ENCODE measurements at regions not wholly inside any gene's neighbourhood (a gene's known extent, or its start where the extent isn't known, plus 50 kb on each side); places are given as distances from the start of the nearest gene placed in this dataset.

DNA sequence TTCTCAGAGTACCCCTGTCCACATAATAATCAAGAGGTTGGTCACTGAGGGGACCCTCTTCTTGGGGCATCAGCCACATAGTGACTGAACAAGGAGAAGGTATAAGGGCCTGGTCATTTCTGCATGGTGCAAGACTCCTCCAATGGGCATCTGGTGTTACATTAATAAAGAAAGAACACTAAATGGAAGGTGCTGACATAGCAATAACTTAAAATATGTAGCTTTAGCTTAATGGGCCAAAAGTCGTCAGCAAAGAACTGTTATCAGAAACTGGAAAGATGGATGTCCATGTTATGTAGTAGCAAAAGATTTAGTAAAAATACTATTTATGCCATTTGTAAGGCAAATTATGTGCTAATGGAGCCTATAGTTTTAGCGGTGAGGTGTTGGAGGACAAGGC, 916.5 kb upstream of the SOX11 start:
- H3K79me2 ChIP-seq (ENCODE audit: insufficient read depth, low read length) = no peaks in the 10 kb centered on the region
- H3K9me3 ChIP-seq (ENCODE audit: insufficient read depth, low read length, severe bottlenecking) = no peaks in the 10 kb centered on the region
- no peak overlapping the region for H3K4me2 ChIP-seq (ENCODE audit: insufficient read depth, low read length)
- ATAC-seq (ENCODE audit: insufficient read depth, low read depth) (no peak), DNase-seq (no peak)
- no peaks in the 10 kb centered on the region for H4K20me1 ChIP-seq (ENCODE audit: insufficient read depth, low read length)
- H3K27ac ChIP-seq (ENCODE audit: low read length) = no peak overlapping the region
- H3K36me3 ChIP-seq (ENCODE audit: insufficient read depth, low read length) = no peaks in the 10 kb centered on the region
- no peak for TF ChIP-seq EZH2 (IDR thresholded peaks at IDR 0.05; ENCODE audit: borderline replicate concordance, low read depth, low read length, severe bottlenecking)
- TF ChIP-seq CTCF (IDR thresholded peaks at IDR 0.05; ENCODE audit: borderline replicate concordance, extremely low read depth, low read length, poor library complexity, severe bottlenecking) = no peak
- no peak overlapping the region for H3K9ac ChIP-seq (ENCODE audit: low read depth, low read length)
- no peak overlapping the region for H3K4me3 ChIP-seq (ENCODE audit: low read depth in 1 of 2, low read length in 2 of 2)
- no peaks in the 10 kb centered on the region for H3K27me3 ChIP-seq (ENCODE audit: insufficient read depth, low read length, poor library complexity)
- no peak overlapping the region for H2AFZ ChIP-seq (ENCODE audit: low read depth, low read length)
- no peaks in the 10 kb centered on the region for H3K4me1 ChIP-seq (ENCODE audit: insufficient read depth, low read length)

DNA sequence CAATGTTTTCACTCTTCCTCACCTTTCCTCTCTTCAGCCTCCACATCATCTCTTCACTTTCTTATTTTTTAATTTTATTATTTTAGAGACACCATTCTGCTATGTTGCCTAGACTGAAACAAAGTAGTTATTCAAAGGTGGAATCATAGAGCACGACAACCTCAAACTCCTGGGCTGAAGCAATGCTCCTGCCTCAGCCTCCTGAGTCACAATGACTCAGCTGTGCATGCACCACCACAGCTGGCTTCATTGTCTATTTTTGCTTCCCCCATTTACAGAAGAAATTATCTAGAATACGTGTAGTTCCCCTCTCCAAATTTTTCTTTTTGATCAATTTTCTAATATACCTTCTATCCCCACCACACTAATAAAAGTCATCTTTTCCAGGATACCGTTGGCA, 911.5 kb upstream of the SOX11 start:
- no peak overlapping the region for H3K27ac ChIP-seq (ENCODE audit: low read length)
- H3K9ac ChIP-seq (ENCODE audit: low read depth, low read length) = no peak overlapping the region
- H2AFZ ChIP-seq (ENCODE audit: low read depth, low read length) = no peak overlapping the region
- no peak overlapping the region for H3K4me3 ChIP-seq (ENCODE audit: low read depth in 1 of 2, low read length in 2 of 2)
- no peaks in the 10 kb centered on the region for H3K4me1 ChIP-seq (ENCODE audit: insufficient read depth, low read length)
- no peak overlapping the region for H3K4me2 ChIP-seq (ENCODE audit: insufficient read depth, low read length)
- no peaks in the 10 kb centered on the region for H3K79me2 ChIP-seq (ENCODE audit: insufficient read depth, low read length)
- TF ChIP-seq EZH2 (IDR thresholded peaks at IDR 0.05; ENCODE audit: borderline replicate concordance, low read depth, low read length, severe bottlenecking) (no peak), CTCF (IDR thresholded peaks at IDR 0.05; ENCODE audit: borderline replicate concordance, extremely low read depth, low read length, poor library complexity, severe bottlenecking) (no peak)
- H4K20me1 ChIP-seq (ENCODE audit: insufficient read depth, low read length) = no peaks in the 10 kb centered on the region
- DNase-seq (no peak), ATAC-seq (ENCODE audit: insufficient read depth, low read depth) (no peak)
- H3K27me3 ChIP-seq (ENCODE audit: insufficient read depth, low read length, poor library complexity) = no peaks in the 10 kb centered on the region
- H3K9me3 ChIP-seq (ENCODE audit: insufficient read depth, low read length, severe bottlenecking) = no peaks in the 10 kb centered on the region
- no peaks in the 10 kb centered on the region for H3K36me3 ChIP-seq (ENCODE audit: insufficient read depth, low read length)

DNA sequence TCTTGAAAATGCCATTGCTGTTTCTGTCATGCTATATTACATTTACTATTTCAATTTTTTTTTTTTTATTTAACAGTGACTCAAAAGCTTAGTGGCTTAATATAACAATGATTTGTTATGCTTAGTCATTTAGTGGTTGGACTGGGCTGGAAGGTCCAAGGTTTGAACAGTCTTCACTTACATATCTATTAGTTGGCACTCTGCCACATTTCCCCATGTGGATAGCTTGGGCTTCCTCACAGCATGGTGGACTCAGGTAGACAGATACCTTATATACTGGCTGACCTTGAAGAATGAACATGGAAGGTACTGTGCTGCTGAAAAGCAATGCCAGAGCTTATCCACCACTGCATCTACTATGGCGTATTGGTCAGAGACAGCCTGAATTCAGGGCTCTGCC, 909.5 kb upstream of the SOX11 start:
- H2AFZ ChIP-seq (ENCODE audit: low read depth, low read length) = no peak overlapping the region
- H4K20me1 ChIP-seq (ENCODE audit: insufficient read depth, low read length) = no peaks in the 10 kb centered on the region
- no peaks in the 10 kb centered on the region for H3K4me1 ChIP-seq (ENCODE audit: insufficient read depth, low read length)
- H3K27ac ChIP-seq (ENCODE audit: low read length) = no peak overlapping the region
- H3K79me2 ChIP-seq (ENCODE audit: insufficient read depth, low read length) = no peaks in the 10 kb centered on the region
- H3K4me3 ChIP-seq (ENCODE audit: low read depth in 1 of 2, low read length in 2 of 2) = no peak overlapping the region
- no peaks in the 10 kb centered on the region for H3K36me3 ChIP-seq (ENCODE audit: insufficient read depth, low read length)
- no peak overlapping the region for H3K9ac ChIP-seq (ENCODE audit: low read depth, low read length)
- H3K9me3 ChIP-seq (ENCODE audit: insufficient read depth, low read length, severe bottlenecking) = peaks cover 4% of the 10 kb centered on the region
- TF ChIP-seq EZH2 (IDR thresholded peaks at IDR 0.05; ENCODE audit: borderline replicate concordance, low read depth, low read length, severe bottlenecking) (no peak), CTCF (IDR thresholded peaks at IDR 0.05; ENCODE audit: borderline replicate concordance, extremely low read depth, low read length, poor library complexity, severe bottlenecking) (no peak)
- no peak for ATAC-seq (ENCODE audit: insufficient read depth, low read depth)
- no peak for DNase-seq
- no peaks in the 10 kb centered on the region for H3K27me3 ChIP-seq (ENCODE audit: insufficient read depth, low read length, poor library complexity)
- H3K4me2 ChIP-seq (ENCODE audit: insufficient read depth, low read length) = no peak overlapping the region

- H4K20me1 ChIP-seq (ENCODE audit: insufficient read depth, low read length) = no peaks in the 10 kb centered on the region
- H3K27ac ChIP-seq (ENCODE audit: low read length) = no peak overlapping the region
- TF ChIP-seq CTCF (IDR thresholded peaks at IDR 0.05; ENCODE audit: borderline replicate concordance, extremely low read depth, low read length, poor library complexity, severe bottlenecking) (no peak), EZH2 (IDR thresholded peaks at IDR 0.05; ENCODE audit: borderline replicate concordance, low read depth, low read length, severe bottlenecking) (no peak)
- no peak overlapping the region for H2AFZ ChIP-seq (ENCODE audit: low read depth, low read length)
- no peak overlapping the region for H3K4me2 ChIP-seq (ENCODE audit: insufficient read depth, low read length)
- no peaks in the 10 kb centered on the region for H3K27me3 ChIP-seq (ENCODE audit: insufficient read depth, low read length, poor library complexity)
- no peak for ATAC-seq (ENCODE audit: insufficient read depth, low read depth)
- H3K4me3 ChIP-seq (ENCODE audit: low read depth in 1 of 2, low read length in 2 of 2) = no peak overlapping the region
- H3K9ac ChIP-seq (ENCODE audit: low read depth, low read length) = no peak overlapping the region
- peaks cover 9% of the 10 kb centered on the region for H3K9me3 ChIP-seq (ENCODE audit: insufficient read depth, low read length, severe bottlenecking)
- no peaks in the 10 kb centered on the region for H3K4me1 ChIP-seq (ENCODE audit: insufficient read depth, low read length)
- H3K79me2 ChIP-seq (ENCODE audit: insufficient read depth, low read length) = no peaks in the 10 kb centered on the region
- no peak for DNase-seq
- no peaks in the 10 kb centered on the region for H3K36me3 ChIP-seq (ENCODE audit: insufficient read depth, low read length)
Observed at GRCh38 chr2:4791488-4791887, 900.7 kb upstream of the SOX11 start.

All from DND-41 (cell line).